Brain microvascular endothelial cell (primary cell): ENCODE measurements at regions not wholly inside any gene's neighbourhood (a gene's known extent, or its start where the extent isn't known, plus 50 kb on each side); places are given as distances from the start of the nearest gene placed in this dataset.
"Not testable (repeated sequence)": the region's sequence is repeated elsewhere in the genome, so short reads cannot be mapped to it uniquely, and the experiment has no call there.

Experiments used
- DNase-seq: peaks from one replicate; pipeline ENCODE4 v3.0.0-alpha.2; 2020
- H3K27ac ChIP-seq: fragments of 250-450 bp; sonication (Bioruptor Pico); 2 replicates; pipeline ENCODE4 v1.5.1; 2020; ENCODE audit warnings: mild to moderate bottlenecking, moderate library complexity
- H3K27me3 ChIP-seq: fragments of 250-450 bp; sonication (Bioruptor Pico); replicated peaks from 2 replicates; pipeline ENCODE4 v1.5.1; 2020; ENCODE audit warnings: mild to moderate bottlenecking
- H3K36me3 ChIP-seq: fragments of 250-450 bp; sonication (Bioruptor Pico); replicated peaks from 2 replicates; pipeline ENCODE4 v1.5.1; 2020; ENCODE audit warnings: mild to moderate bottlenecking
- H3K4me3 ChIP-seq: 2 replicates; pipeline ENCODE4 v1.5.1; 2011; ENCODE audit warnings: low read depth, mild to moderate bottlenecking, control low read depth, low read length, moderate library complexity
- CTCF ChIP-seq: IDR thresholded peaks from 2 replicates; pipeline ENCODE4 v1.5.1; 2011; ENCODE audit warnings: low read depth, mild to moderate bottlenecking, moderate library complexity, low read length, control low read depth, inconsistent platforms; ENCODE audit errors: missing control alignments
- in situ Hi-C: cut with HindIII; loops from 2 replicates; pipeline ENCODE4 v1.10.0; 2017; ENCODE audit warnings: low sequenced_read_pairs, low pct_ligation_motif_present

GRCh38 chr10:131819241-131820072 is 81.4 kb upstream of the PPP2R2D start:
- TF ChIP-seq CTCF, result no peak
- Histone ChIP-seq H3K27ac (no peak overlapping the region), H3K36me3 (no peaks in the 10 kb centered on the region), H3K4me3 (no peak overlapping the region), H3K27me3 (no peaks in the 10 kb centered on the region)
- no peak for DNase-seq
- in situ Hi-C loops, result no loop called here

GRCh38 chr10:131820626-131821025 is 80.2 kb upstream of the PPP2R2D start:
- Histone ChIP-seq H3K27me3 (no peaks in the 10 kb centered on the region), H3K4me3 (no peak overlapping the region), H3K36me3 (no peaks in the 10 kb centered on the region), H3K27ac (no peak overlapping the region)
- in situ Hi-C loops, result no loop called here
- no peak for TF ChIP-seq CTCF
- DNase-seq, result no peak

GRCh38 chr10:131821378-131822012 is 79.3 kb upstream of the PPP2R2D start:
- Histone ChIP-seq H3K27me3 (no peaks in the 10 kb centered on the region), H3K27ac (no peak overlapping the region), H3K36me3 (no peaks in the 10 kb centered on the region), H3K4me3 (no peak overlapping the region)
- DNase-seq, result no peak
- in situ Hi-C loops, result no loop called here
- no peak for TF ChIP-seq CTCF

GRCh38 chr10:131822013-131822691 is 78.7 kb upstream of the PPP2R2D start:
- Histone ChIP-seq H3K36me3 (no peaks in the 10 kb centered on the region), H3K27ac (no peak overlapping the region), H3K4me3 (no peak overlapping the region), H3K27me3 (no peaks in the 10 kb centered on the region)
- no peak for DNase-seq
- TF ChIP-seq CTCF, result no peak
- in situ Hi-C loops, result no loop called here

GRCh38 chr10:131822692-131823245 is 78.0 kb upstream of the PPP2R2D start:
- Histone ChIP-seq H3K36me3 (no peaks in the 10 kb centered on the region), H3K27ac (no peak overlapping the region), H3K4me3 (no peak overlapping the region), H3K27me3 (no peaks in the 10 kb centered on the region)
- in situ Hi-C loops, result no loop called here
- TF ChIP-seq CTCF, result no peak
- DNase-seq, result no peak

- H3K27ac ChIP-seq, H3K27me3 ChIP-seq, H3K36me3 ChIP-seq, in situ Hi-C loops, H3K4me3 ChIP-seq, DNase-seq: not testable (repeated sequence)
Observed at GRCh38 chr10:131823601-131824099, 77.2 kb upstream of the PPP2R2D start.
